ENCODE measurements at regions not wholly inside any gene's neighbourhood (a gene's known extent, or its start where the extent isn't known, plus 50 kb on each side); places are given as distances from the start of the nearest gene placed in this dataset.

DNA sequence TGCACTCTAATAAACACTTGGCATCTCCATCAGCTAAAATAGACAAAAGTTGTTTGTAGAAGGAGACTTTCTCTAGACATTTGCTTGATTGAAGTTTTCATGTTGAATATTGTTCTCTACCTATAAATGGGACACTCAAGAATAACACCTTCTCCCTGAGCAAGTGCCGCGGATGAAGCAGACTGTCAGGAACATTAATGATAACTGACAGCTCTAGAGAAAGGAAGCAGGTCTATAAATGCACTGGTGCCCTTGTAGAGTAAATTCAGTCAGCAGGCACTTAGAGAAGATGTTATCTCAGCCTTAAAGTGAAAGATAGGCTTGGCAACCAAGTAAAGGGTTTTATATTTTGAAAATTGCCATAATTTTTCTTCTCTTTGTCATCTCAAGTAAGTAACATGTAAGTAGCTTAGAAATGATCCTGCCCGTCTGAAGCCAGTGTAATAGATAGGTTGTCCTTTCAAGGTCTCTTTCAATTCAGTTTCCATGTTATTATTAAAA, 224.6 kb downstream of the ARL6IP6 start:
- Histone ChIP-seq H3K27ac (ENCODE audit: low read depth, low read length) (no peak overlapping the region), H3K4me3 (ENCODE audit: low read depth, low read length) (no peak overlapping the region), H3K27me3 (ENCODE audit: control insufficient read depth, insufficient read depth, low read length) (no peaks in the 10 kb centered on the region), H3K9me3 (ENCODE audit: control insufficient read depth, insufficient read depth, low read length) (peaks cover 5% of the 10 kb centered on the region)
- no peak for TF ChIP-seq CTCF (IDR thresholded peaks at IDR 0.05; ENCODE audit: low read depth, low read length)
- no peak for DNase-seq (ENCODE audit: low read depth, low spot score)
- CTCF ChIA-PET, result no interaction called here
- POLR2A ChIA-PET, result no interaction called here

- TF ChIP-seq CTCF (IDR thresholded peaks at IDR 0.05; ENCODE audit: low read depth, low read length), result no peak
Observed at GRCh38 chr2:152930501-152930900, 212.1 kb downstream of the ARL6IP6 start.

GRCh38 chr2:152929628-152930027, 211.2 kb downstream of the ARL6IP6 start:
- no peak for DNase-seq (ENCODE audit: low read depth, low spot score)
- no peak overlapping the region for H3K4me3 ChIP-seq (ENCODE audit: low read depth, low read length)
- H3K9me3 ChIP-seq (ENCODE audit: control insufficient read depth, insufficient read depth, low read length), result peaks cover 7% of the 10 kb centered on the region; the same call in 1 of the 2 replicates
- no peaks in the 10 kb centered on the region for H3K27me3 ChIP-seq (ENCODE audit: control insufficient read depth, insufficient read depth, low read length)
- ChIA-PET CTCF (no interaction called here), POLR2A (no interaction called here)
- no peak overlapping the region for H3K27ac ChIP-seq (ENCODE audit: low read depth, low read length)
- TF ChIP-seq CTCF (IDR thresholded peaks at IDR 0.05; ENCODE audit: low read depth, low read length), result no peak

More at GRCh38 chr2:152930501-152930900, 212.1 kb downstream of the ARL6IP6 start:
- ChIA-PET POLR2A (no interaction called here), CTCF (no interaction called here)
- Histone ChIP-seq H3K4me3 (ENCODE audit: low read depth, low read length) (no peak overlapping the region), H3K27ac (ENCODE audit: low read depth, low read length) (no peak overlapping the region), H3K9me3 (ENCODE audit: control insufficient read depth, insufficient read depth, low read length) (0 out of 2 replicates have a peak, but pooled peaks cover 3% of the 10 kb centered on the region), H3K27me3 (ENCODE audit: control insufficient read depth, insufficient read depth, low read length) (no peaks in the 10 kb centered on the region)
- no peak for DNase-seq (ENCODE audit: low read depth, low spot score)

DNA sequence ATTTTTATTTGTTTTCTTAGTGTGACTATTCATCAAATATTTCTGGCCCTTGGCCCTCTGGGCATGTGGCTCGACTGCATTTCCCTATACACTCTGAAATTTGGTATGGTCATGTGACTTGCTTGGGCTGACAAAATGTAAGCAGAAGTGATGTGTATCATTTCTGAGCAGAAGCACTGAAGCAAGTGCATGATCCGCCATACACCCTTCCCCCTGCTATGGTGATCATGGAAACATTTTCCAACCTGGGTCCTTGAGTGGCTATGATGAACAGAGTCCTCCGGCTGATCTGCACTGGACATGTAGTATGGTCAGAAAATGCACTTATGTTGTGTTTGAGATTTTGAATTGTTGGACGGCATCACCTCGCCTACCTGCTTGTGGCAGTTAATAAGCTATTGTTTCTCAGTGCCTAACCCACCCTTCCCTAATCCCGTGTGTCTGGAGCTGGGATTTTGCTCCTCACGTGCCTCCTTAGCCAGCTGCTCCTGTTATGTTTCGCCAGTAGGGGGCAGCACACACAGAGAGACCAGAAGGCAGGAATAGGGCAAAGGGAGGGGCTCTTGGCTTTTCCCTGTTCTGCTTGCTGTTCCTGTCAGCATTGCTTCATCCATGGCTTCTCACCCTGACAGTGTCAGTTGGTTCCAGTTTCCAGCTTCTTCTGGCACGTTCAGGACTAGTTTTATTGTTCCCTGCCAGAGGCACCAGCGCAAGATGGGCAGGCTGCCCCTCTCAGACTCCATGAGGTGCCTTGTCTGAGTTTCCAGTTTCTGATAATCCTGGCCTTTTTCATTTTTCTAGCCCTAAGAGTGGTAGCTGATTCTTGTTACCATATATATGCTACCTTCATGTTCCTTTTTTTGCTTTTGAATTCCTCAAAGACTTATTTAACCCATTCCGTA, 207.4 kb downstream of the ARL6IP6 start:
- H3K27me3 ChIP-seq (ENCODE audit: control insufficient read depth, insufficient read depth, low read length), result no peaks in the 10 kb centered on the region
- POLR2A ChIA-PET, result no interaction called here
- no peak for TF ChIP-seq CTCF (IDR thresholded peaks at IDR 0.05; ENCODE audit: low read depth, low read length)
- CTCF ChIA-PET, result interaction anchor here (0.7 to 1.0 kb wide), 2 partner anchors 183 to 310 kb away, joined by 3 to 4 read pairs; no protein-coding TSS in a partner anchor
- H3K4me3 ChIP-seq (ENCODE audit: low read depth, low read length), result no peak overlapping the region
- no peak for DNase-seq (ENCODE audit: low read depth, low spot score)
- H3K27ac ChIP-seq (ENCODE audit: low read depth, low read length), result no peak overlapping the region
- peaks cover 7% of the 10 kb centered on the region; the same call in 1 of the 2 replicates for H3K9me3 ChIP-seq (ENCODE audit: control insufficient read depth, insufficient read depth, low read length)

GRCh38 chr2:152924722-152925121, 206.3 kb downstream of the ARL6IP6 start:
- Histone ChIP-seq H3K27ac (ENCODE audit: low read depth, low read length) (no peak overlapping the region), H3K27me3 (ENCODE audit: control insufficient read depth, insufficient read depth, low read length) (no peaks in the 10 kb centered on the region), H3K9me3 (ENCODE audit: control insufficient read depth, insufficient read depth, low read length) (peaks cover 7% of the 10 kb centered on the region; the same call in 1 of the 2 replicates), H3K4me3 (ENCODE audit: low read depth, low read length) (no peak overlapping the region)
- POLR2A ChIA-PET, result no interaction called here
- CTCF ChIA-PET, result no interaction called here
- no peak for DNase-seq (ENCODE audit: low read depth, low spot score)
- TF ChIP-seq CTCF (IDR thresholded peaks at IDR 0.05; ENCODE audit: low read depth, low read length), result no peak

Measured in AG04450 (cell line).